ENCODE measurements at regions not wholly inside any gene's neighbourhood (a gene's known extent, or its start where the extent isn't known, plus 50 kb on each side); places are given as distances from the start of the nearest gene placed in this dataset.

- TF ChIP-seq CTCF (IDR thresholded peaks at IDR 0.05) = no peak
- no peak for TF ChIP-seq POLR2A (IDR thresholded peaks at IDR 0.05)
Measured at GRCh38 chr7:97409346-97409745, 291.8 kb downstream of the SDHAF3 start.

Measured in Peyer's patch (tissue), 4 donors.